ENCODE measurements at regions not wholly inside any gene's neighbourhood (a gene's known extent, or its start where the extent isn't known, plus 50 kb on each side); places are given as distances from the start of the nearest gene placed in this dataset.
"Not testable (repeated sequence)": the region's sequence is repeated elsewhere in the genome, so short reads cannot be mapped to it uniquely, and the experiment has no call there.

GRCh38 chr2:21854938-21855337, 731.2 kb downstream of the TDRD15 start:
- DNase-seq (ENCODE audit: low spot score) = no peak

GRCh38 chr2:21856708-21857107, 732.9 kb downstream of the TDRD15 start:
- DNase-seq (ENCODE audit: low spot score) = no peak

GRCh38 chr2:21860907-21861306, 737.1 kb downstream of the TDRD15 start:
- no peak for DNase-seq (ENCODE audit: low spot score)

- DNase-seq (ENCODE audit: low spot score) = no peak
These were observed 742.5 kb downstream of the TDRD15 start for GRCh38 chr2:21866316-21866715.

GRCh38 chr2:21887881-21888280, 764.1 kb downstream of the TDRD15 start:
- no peak for DNase-seq (ENCODE audit: low spot score)

- DNase-seq (ENCODE audit: low spot score) = no peak
These were observed 766.3 kb downstream of the TDRD15 start for GRCh38 chr2:21890041-21890440.

- no peak for DNase-seq (ENCODE audit: low spot score)
These were observed 766.9 kb downstream of the TDRD15 start for GRCh38 chr2:21890716-21891115.

- DNase-seq (ENCODE audit: low spot score) = no peak
These were observed 767.4 kb downstream of the TDRD15 start for GRCh38 chr2:21891191-21891590.

GRCh38 chr2:21892140-21892539, 768.4 kb downstream of the TDRD15 start:
- DNase-seq (ENCODE audit: low spot score) = no peak

- no peak for DNase-seq (ENCODE audit: low spot score)
These were observed 771.4 kb downstream of the TDRD15 start for GRCh38 chr2:21895200-21895599.

GRCh38 chr2:21908712-21909380, 785.1 kb downstream of the TDRD15 start:
- not testable (repeated sequence) for DNase-seq (ENCODE audit: low spot score)

GRCh38 chr2:21910832-21911507, 787.2 kb downstream of the TDRD15 start:
- no peak for DNase-seq (ENCODE audit: low spot score)

GRCh38 chr2:21912405-21912804, 788.6 kb downstream of the TDRD15 start:
- DNase-seq (ENCODE audit: low spot score) = no peak

- no peak for DNase-seq (ENCODE audit: low spot score)
These were observed 791.4 kb downstream of the TDRD15 start for GRCh38 chr2:21915201-21915600.

- no peak for DNase-seq (ENCODE audit: low spot score)
These were observed 793.3 kb downstream of the TDRD15 start for GRCh38 chr2:21916934-21917522.

GRCh38 chr2:21920721-21921120, 797.0 kb downstream of the TDRD15 start:
- no peak for DNase-seq (ENCODE audit: low spot score)

GRCh38 chr2:21924640-21925285, 801.0 kb downstream of the TDRD15 start:
- no peak for DNase-seq (ENCODE audit: low spot score)

GRCh38 chr2:21928292-21928691, 804.5 kb downstream of the TDRD15 start:
- no peak for DNase-seq (ENCODE audit: low spot score)

- DNase-seq (ENCODE audit: low spot score) = no peak
These were observed 806.5 kb downstream of the TDRD15 start for GRCh38 chr2:21930226-21930625.

GRCh38 chr2:21939967-21940366, 816.2 kb downstream of the TDRD15 start:
- no peak for DNase-seq (ENCODE audit: low spot score)

- DNase-seq (ENCODE audit: low spot score) = no peak
These were observed 820.8 kb downstream of the TDRD15 start for GRCh38 chr2:21944536-21944935.

GRCh38 chr2:21945658-21946057, 821.9 kb downstream of the TDRD15 start:
- no peak for DNase-seq (ENCODE audit: low spot score)

GRCh38 chr2:21947046-21947445, 823.3 kb downstream of the TDRD15 start:
- no peak for DNase-seq (ENCODE audit: low spot score)
